WTC11 (cell line): ENCODE measurements at regions not wholly inside any gene's neighbourhood (a gene's known extent, or its start where the extent isn't known, plus 50 kb on each side); places are given as distances from the start of the nearest gene placed in this dataset.

Experiments
- CTCF ChIP-seq: fragments of 200-600 bp; IDR thresholded peaks from 2 replicates; pipeline ENCODE4 v1.8.0; 2022; ENCODE audit warnings: antibody characterized with exemption
- ESRRA ChIP-seq: sonication (generic); formaldehyde crosslinking; IDR thresholded peaks from 2 replicates; pipeline ENCODE4 v1.8.1; 2022; ENCODE audit warnings: mild to moderate bottlenecking, missing genetic modification reagents, borderline replicate concordance
- GABPB1 ChIP-seq: sonication (generic); formaldehyde crosslinking; IDR thresholded peaks from 2 replicates; pipeline ENCODE4 v1.8.1; 2023; ENCODE audit warnings: mild to moderate bottlenecking, missing genetic modification reagents
- HMGXB4 ChIP-seq: sonication (generic); formaldehyde crosslinking; IDR thresholded peaks from 2 replicates; pipeline ENCODE4 v1.8.1; 2023; ENCODE audit warnings: mild to moderate bottlenecking, moderate library complexity, missing genetic modification reagents
- NR3C1 ChIP-seq: sonication (generic); formaldehyde crosslinking; conservative IDR thresholded peaks from 2 replicates; pipeline ENCODE4 v1.8.1; 2023; ENCODE audit warnings: low read depth, mild to moderate bottlenecking, missing genetic modification reagents
- SMAD4 ChIP-seq: sonication (generic); formaldehyde crosslinking; IDR thresholded peaks from 2 replicates; pipeline ENCODE4 v1.8.0; 2022; ENCODE audit warnings: mild to moderate bottlenecking, missing genetic modification reagents
- TP53 ChIP-seq: sonication (generic); formaldehyde crosslinking; IDR thresholded peaks from 2 replicates; pipeline ENCODE4 v1.8.1; 2023; ENCODE audit warnings: mild to moderate bottlenecking, missing genetic modification reagents
- ZNF138 ChIP-seq: sonication (generic); formaldehyde crosslinking; conservative IDR thresholded peaks from 2 replicates; pipeline ENCODE4 v1.8.1; 2022; ENCODE audit warnings: mild to moderate bottlenecking, moderate library complexity, missing genetic modification reagents

- TF ChIP-seq ZNF138 (CRISPR knock-in tag) (no peak), SMAD4 (CRISPR knock-in tag) (no peak), CTCF (no peak), HMGXB4 (CRISPR knock-in tag) (no peak), NR3C1 (no peak), GABPB1 (CRISPR knock-in tag) (no peak), ESRRA (CRISPR knock-in tag) (no peak), TP53 (CRISPR knock-in tag) (no peak)
Observed at GRCh38 chr3:5332270-5332956, 144.9 kb downstream of the EDEM1 start.
